ENCODE measurements at regions not wholly inside any gene's neighbourhood (a gene's known extent, or its start where the extent isn't known, plus 50 kb on each side); places are given as distances from the start of the nearest gene placed in this dataset.

GRCh38 chr12:77772676-77773298 lies 57.9 kb upstream of the NAV3 start:
- CTCF ChIA-PET = no interaction called here
- Histone ChIP-seq H3K9me1 (replicated peaks; ENCODE audit: control insufficient read depth, extremely low read depth, insufficient read depth, low read length) (no peaks in the 10 kb centered on the region), H3K79me2 (ENCODE audit: control insufficient read depth, insufficient read depth, low read length) (no peaks in the 10 kb centered on the region), H4K20me1 (replicated peaks; ENCODE audit: control insufficient read depth, extremely low read depth, insufficient read depth, low read length) (no peaks in the 10 kb centered on the region), H3K4me2 (ENCODE audit: insufficient read depth, low read length) (no peak overlapping the region), H3K4me1 (ENCODE audit: control insufficient read depth, extremely low read depth, insufficient read depth, low read length) (peaks cover 4% of the 10 kb centered on the region), H2AFZ (ENCODE audit: low read depth, low read length) (no peak overlapping the region), H3K9me3 (replicated peaks; ENCODE audit: control insufficient read depth, insufficient read depth, low read length) (no peaks in the 10 kb centered on the region), H3K27me3 (ENCODE audit: control insufficient read depth in 2 of 2, insufficient read depth in 2 of 2, low read length in 2 of 2) (no peaks in the 10 kb centered on the region), H3K9ac (replicated peaks; ENCODE audit: extremely low read depth, insufficient read depth, low read length) (no peak overlapping the region), H3K4me3 (replicated peaks in 1 of 3; ENCODE audit: insufficient read depth in 1 of 3, low read depth in 1 of 3, low read length in 3 of 3) (no peak overlapping the region), H3K36me3 (ENCODE audit: control insufficient read depth in 2 of 2, extremely low read depth in 1 of 2, insufficient read depth in 2 of 2, low read length in 2 of 2) (no peaks in the 10 kb centered on the region), H3K27ac (ENCODE audit: insufficient read depth, low read depth, low read length) (no peak overlapping the region)
- intact Hi-C loops (cut with micrococcal nuclease) = no loop called here
- dilution Hi-C loops (cut with MboI; ENCODE audit: extremely low pct_ligation_motif_present, low sequenced_read_pairs) = no loop called here
- FAIRE-seq (no peak), DNase-seq (ENCODE audit: low read depth, low spot score) (no peak)
- POLR2A ChIA-PET = no interaction called here
- BruUV-seq (replicated peaks) = no TSS peak
- TF ChIP-seq MAX (IDR thresholded peaks at IDR 0.05; ENCODE audit: insufficient read depth, insufficient read length) = no peak

GRCh38 chr12:77768558-77768957 lies 62.1 kb upstream of the NAV3 start:
- no TSS peak for BruUV-seq (replicated peaks)
- no peaks in the 10 kb centered on the region for H4K20me1 ChIP-seq (replicated peaks; ENCODE audit: control insufficient read depth, extremely low read depth, insufficient read depth, low read length)
- no peak overlapping the region for H3K27ac ChIP-seq (ENCODE audit: insufficient read depth, low read depth, low read length)
- dilution Hi-C loops (cut with MboI; ENCODE audit: extremely low pct_ligation_motif_present, low sequenced_read_pairs) = no loop called here
- peaks cover 5% of the 10 kb centered on the region for H3K4me1 ChIP-seq (ENCODE audit: control insufficient read depth, extremely low read depth, insufficient read depth, low read length)
- no peaks in the 10 kb centered on the region for H3K9me1 ChIP-seq (replicated peaks; ENCODE audit: control insufficient read depth, extremely low read depth, insufficient read depth, low read length)
- no peak overlapping the region for H2AFZ ChIP-seq (ENCODE audit: low read depth, low read length)
- intact Hi-C loops (cut with micrococcal nuclease) = no loop called here
- H3K9me3 ChIP-seq (replicated peaks; ENCODE audit: control insufficient read depth, insufficient read depth, low read length) = no peaks in the 10 kb centered on the region
- no peaks in the 10 kb centered on the region for H3K36me3 ChIP-seq (ENCODE audit: control insufficient read depth in 2 of 2, extremely low read depth in 1 of 2, insufficient read depth in 2 of 2, low read length in 2 of 2)
- TF ChIP-seq JUN (IDR thresholded peaks at IDR 0.05; ENCODE audit: borderline replicate concordance, insufficient read depth, insufficient read length, low read depth) (no peak), MYC (IDR thresholded peaks at IDR 0.05; ENCODE audit: low read depth, low read length) (no peak), CTCF (IDR thresholded peaks at IDR 0.05; ENCODE audit: extremely low read depth in 1 of 2, insufficient read depth in 1 of 2, low read depth in 1 of 2, low read length in 2 of 2) (no peak), GATA2 (IDR thresholded peaks at IDR 0.05; ENCODE audit: insufficient read depth, insufficient read length, low read depth, low read length) (no peak), EZH2 (IDR thresholded peaks at IDR 0.05; ENCODE audit: borderline replicate concordance, low read depth, low read length, severe bottlenecking) (no peak), POLR2A (IDR thresholded peaks at IDR 0.05; ENCODE audit: low read depth, low read length) (no peak), FOS (IDR thresholded peaks at IDR 0.05; ENCODE audit: borderline replicate concordance, insufficient read depth, low read length) (no peak), POLR2AphosphoS5 (IDR thresholded peaks at IDR 0.05; ENCODE audit: insufficient read depth, low read depth, low read length) (no peak), MAX (IDR thresholded peaks at IDR 0.05; ENCODE audit: insufficient read depth, insufficient read length) (no peak)
- H3K79me2 ChIP-seq (ENCODE audit: control insufficient read depth, insufficient read depth, low read length) = no peaks in the 10 kb centered on the region
- H3K4me3 ChIP-seq (replicated peaks in 1 of 3; ENCODE audit: insufficient read depth in 1 of 3, low read depth in 1 of 3, low read length in 3 of 3) = no peak overlapping the region
- CTCF ChIA-PET = interaction anchor here (0.9 to 1.1 kb wide), 2 partner anchors 20 to 157 kb away, joined by 3 read pairs; no protein-coding TSS in a partner anchor
- H3K9ac ChIP-seq (replicated peaks; ENCODE audit: extremely low read depth, insufficient read depth, low read length) = no peak overlapping the region
- H3K27me3 ChIP-seq (ENCODE audit: control insufficient read depth in 2 of 2, insufficient read depth in 2 of 2, low read length in 2 of 2) = no peaks in the 10 kb centered on the region
- no peak for FAIRE-seq
- no peak overlapping the region for H3K4me2 ChIP-seq (ENCODE audit: insufficient read depth, low read length)
- DNase-seq (ENCODE audit: low read depth, low spot score) = no peak
- POLR2A ChIA-PET = no interaction called here

All from endothelial cell of umbilical vein (primary cell).